ENCODE measurements at regions not wholly inside any gene's neighbourhood (a gene's known extent, or its start where the extent isn't known, plus 50 kb on each side); places are given as distances from the start of the nearest gene placed in this dataset.

DNA sequence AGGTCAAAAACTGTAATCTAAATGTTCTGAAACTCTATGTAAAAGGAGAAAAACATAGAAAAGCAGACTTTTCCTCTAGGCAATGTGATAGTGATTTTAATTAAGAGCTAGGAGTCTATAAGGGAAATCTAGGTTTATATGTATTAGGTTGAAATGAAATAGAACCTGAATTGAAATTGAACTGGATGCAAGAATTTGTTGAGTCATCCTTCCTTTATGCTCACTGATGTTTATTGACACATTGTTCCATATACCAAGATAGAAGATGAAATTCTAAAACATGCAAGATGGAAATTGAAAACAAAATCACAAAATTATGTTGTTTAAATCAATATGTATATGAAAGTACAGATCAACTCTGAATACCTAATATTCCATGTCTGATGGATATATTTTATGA lies 170.4 kb upstream of the FLRT2 start:
- Histone ChIP-seq H3K4me1 (ENCODE audit: low read length) (no peaks in the 10 kb centered on the region), H4K20me1 (ENCODE audit: insufficient read depth, low read depth, low read length) (no peaks in the 10 kb centered on the region), H3K27ac (ENCODE audit: low read length) (no peak overlapping the region), H3K36me3 (ENCODE audit: insufficient read depth, low read length) (no peaks in the 10 kb centered on the region), H3K27me3 (ENCODE audit: low read length) (no peaks in the 10 kb centered on the region), H3K9ac (ENCODE audit: low read length) (no peak overlapping the region), H2AFZ (ENCODE audit: low read length) (no peak overlapping the region), H3K79me2 (ENCODE audit: low read length) (no peaks in the 10 kb centered on the region), H3K4me3 (ENCODE audit: low read length) (no peak overlapping the region), H3K9me2 (replicated peaks; ENCODE audit: insufficient read depth, low read length) (no peaks in the 10 kb centered on the region; the same call in 1 of the 2 replicates), H3K9me3 (ENCODE audit: low read length) (peaks cover 39% of the 10 kb centered on the region), H3K4me2 (ENCODE audit: low read depth, low read length, poor library complexity, severe bottlenecking) (no peak overlapping the region)
- DNase-seq: no peak

DNA sequence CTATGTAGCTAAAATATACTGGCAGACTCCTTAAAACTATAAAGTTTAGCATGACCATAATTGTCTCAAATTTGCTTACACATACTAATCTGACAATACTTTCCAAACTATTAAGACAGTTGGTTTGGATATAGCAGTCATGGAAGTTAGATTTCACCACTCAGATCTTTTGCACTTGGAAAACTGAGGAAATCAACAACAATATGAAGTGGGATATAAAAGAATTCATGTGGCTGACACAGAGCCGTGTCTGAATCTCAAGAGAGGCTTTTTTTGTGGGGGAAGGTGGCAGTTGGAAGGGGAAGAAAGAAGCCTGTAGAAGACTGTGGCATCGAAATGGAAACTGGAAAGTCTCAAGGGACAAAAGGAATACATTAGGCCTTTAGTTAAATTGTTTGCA lies 166.6 kb upstream of the FLRT2 start:
- H3K27me3 ChIP-seq (ENCODE audit: low read length): no peaks in the 10 kb centered on the region
- no peak overlapping the region for H3K4me3 ChIP-seq (ENCODE audit: low read length)
- no peak overlapping the region for H3K27ac ChIP-seq (ENCODE audit: low read length)
- H3K9ac ChIP-seq (ENCODE audit: low read length): no peak overlapping the region
- H3K36me3 ChIP-seq (ENCODE audit: insufficient read depth, low read length): no peaks in the 10 kb centered on the region
- H3K9me2 ChIP-seq (replicated peaks; ENCODE audit: insufficient read depth, low read length): no peaks in the 10 kb centered on the region; the same call in 1 of the 2 replicates
- no peak for DNase-seq
- peaks cover 29% of the 10 kb centered on the region for H3K9me3 ChIP-seq (ENCODE audit: low read length)
- no peaks in the 10 kb centered on the region for H4K20me1 ChIP-seq (ENCODE audit: insufficient read depth, low read depth, low read length)
- H2AFZ ChIP-seq (ENCODE audit: low read length): no peak overlapping the region
- no peaks in the 10 kb centered on the region for H3K4me1 ChIP-seq (ENCODE audit: low read length)
- no peak overlapping the region for H3K4me2 ChIP-seq (ENCODE audit: low read depth, low read length, poor library complexity, severe bottlenecking)
- no peaks in the 10 kb centered on the region for H3K79me2 ChIP-seq (ENCODE audit: low read length)

GRCh38 chr14:85366226-85366625 lies 163.7 kb upstream of the FLRT2 start:
- no peak for DNase-seq
- Histone ChIP-seq H3K9me2 (replicated peaks; ENCODE audit: insufficient read depth, low read length) (no peaks in the 10 kb centered on the region; the same call in 1 of the 2 replicates), H3K27me3 (ENCODE audit: low read length) (no peaks in the 10 kb centered on the region), H3K9ac (ENCODE audit: low read length) (no peak overlapping the region), H3K4me1 (ENCODE audit: low read length) (no peaks in the 10 kb centered on the region), H3K36me3 (ENCODE audit: insufficient read depth, low read length) (no peaks in the 10 kb centered on the region), H3K4me3 (ENCODE audit: low read length) (no peak overlapping the region), H3K79me2 (ENCODE audit: low read length) (no peaks in the 10 kb centered on the region), H3K4me2 (ENCODE audit: low read depth, low read length, poor library complexity, severe bottlenecking) (no peak overlapping the region), H4K20me1 (ENCODE audit: insufficient read depth, low read depth, low read length) (no peaks in the 10 kb centered on the region), H3K27ac (ENCODE audit: low read length) (no peak overlapping the region), H2AFZ (ENCODE audit: low read length) (no peak overlapping the region), H3K9me3 (ENCODE audit: low read length) (peaks cover 17% of the 10 kb centered on the region)

- no peaks in the 10 kb centered on the region for H4K20me1 ChIP-seq (ENCODE audit: insufficient read depth, low read depth, low read length)
- no peak overlapping the region for H3K4me3 ChIP-seq (ENCODE audit: low read length)
These were observed 149.1 kb upstream of the FLRT2 start for GRCh38 chr14:85380881-85381280.

DNA sequence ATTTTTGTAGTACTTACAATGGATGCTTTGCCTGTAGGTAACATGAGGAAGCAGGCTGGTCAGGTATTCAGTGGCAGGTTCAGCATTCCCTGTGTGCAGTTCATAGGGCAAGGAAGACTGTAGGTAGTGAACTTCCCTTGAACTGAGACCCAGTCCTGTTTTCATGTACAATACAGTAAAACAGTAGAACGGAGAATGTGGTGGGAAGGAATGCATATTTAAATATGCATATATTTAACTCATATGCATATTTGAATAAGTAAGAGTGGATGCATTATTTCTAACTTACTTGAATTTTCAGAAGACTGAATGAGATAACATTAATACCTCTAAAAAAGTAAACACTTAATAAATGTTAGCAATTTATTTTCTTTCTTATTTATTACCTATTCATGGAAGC lies 147.6 kb upstream of the FLRT2 start:
- Histone ChIP-seq H3K9me2 (replicated peaks; ENCODE audit: insufficient read depth, low read length) (no peaks in the 10 kb centered on the region), H2AFZ (ENCODE audit: low read length) (no peak overlapping the region), H3K4me2 (ENCODE audit: low read depth, low read length, poor library complexity, severe bottlenecking) (no peak overlapping the region), H3K27ac (ENCODE audit: low read length) (no peak overlapping the region), H3K27me3 (ENCODE audit: low read length) (no peaks in the 10 kb centered on the region), H3K79me2 (ENCODE audit: low read length) (no peaks in the 10 kb centered on the region), H4K20me1 (ENCODE audit: insufficient read depth, low read depth, low read length) (no peaks in the 10 kb centered on the region), H3K9me3 (ENCODE audit: low read length) (peaks cover 21% of the 10 kb centered on the region), H3K4me1 (ENCODE audit: low read length) (no peaks in the 10 kb centered on the region), H3K36me3 (ENCODE audit: insufficient read depth, low read length) (no peaks in the 10 kb centered on the region), H3K4me3 (ENCODE audit: low read length) (no peak overlapping the region), H3K9ac (ENCODE audit: low read length) (no peak overlapping the region)
- no peak for DNase-seq

More at GRCh38 chr14:85380881-85381280, 149.1 kb upstream of the FLRT2 start:
- no peaks in the 10 kb centered on the region for H3K36me3 ChIP-seq (ENCODE audit: insufficient read depth, low read length)
- no peak overlapping the region for H3K9ac ChIP-seq (ENCODE audit: low read length)
- no peak overlapping the region for H2AFZ ChIP-seq (ENCODE audit: low read length)
- no peak overlapping the region for H3K4me2 ChIP-seq (ENCODE audit: low read depth, low read length, poor library complexity, severe bottlenecking)
- no peaks in the 10 kb centered on the region for H3K9me2 ChIP-seq (replicated peaks; ENCODE audit: insufficient read depth, low read length)
- H3K79me2 ChIP-seq (ENCODE audit: low read length): no peaks in the 10 kb centered on the region
- H3K4me1 ChIP-seq (ENCODE audit: low read length): no peaks in the 10 kb centered on the region
- no peak overlapping the region for H3K27ac ChIP-seq (ENCODE audit: low read length)
- no peaks in the 10 kb centered on the region for H3K27me3 ChIP-seq (ENCODE audit: low read length)
- peaks cover 21% of the 10 kb centered on the region for H3K9me3 ChIP-seq (ENCODE audit: low read length)
- DNase-seq: no peak

- H3K4me1 ChIP-seq (ENCODE audit: low read length): no peaks in the 10 kb centered on the region
- no peaks in the 10 kb centered on the region for H3K27me3 ChIP-seq (ENCODE audit: low read length)
- H3K36me3 ChIP-seq (ENCODE audit: insufficient read depth, low read length): no peaks in the 10 kb centered on the region
These were observed 142.8 kb upstream of the FLRT2 start for GRCh38 chr14:85387181-85387580.

GRCh38 chr14:85390236-85390635 lies 139.7 kb upstream of the FLRT2 start:
- Histone ChIP-seq H3K9me3 (ENCODE audit: low read length) (peaks cover 10% of the 10 kb centered on the region), H2AFZ (ENCODE audit: low read length) (no peak overlapping the region), H3K9me2 (replicated peaks; ENCODE audit: insufficient read depth, low read length) (no peaks in the 10 kb centered on the region), H3K79me2 (ENCODE audit: low read length) (no peaks in the 10 kb centered on the region), H3K36me3 (ENCODE audit: insufficient read depth, low read length) (no peaks in the 10 kb centered on the region), H3K4me1 (ENCODE audit: low read length) (no peaks in the 10 kb centered on the region), H3K27ac (ENCODE audit: low read length) (no peak overlapping the region), H3K4me2 (ENCODE audit: low read depth, low read length, poor library complexity, severe bottlenecking) (no peak overlapping the region), H3K9ac (ENCODE audit: low read length) (no peak overlapping the region), H3K27me3 (ENCODE audit: low read length) (no peaks in the 10 kb centered on the region), H3K4me3 (ENCODE audit: low read length) (no peak overlapping the region), H4K20me1 (ENCODE audit: insufficient read depth, low read depth, low read length) (no peaks in the 10 kb centered on the region)
- DNase-seq: no peak

More at GRCh38 chr14:85387181-85387580, 142.8 kb upstream of the FLRT2 start:
- DNase-seq: no peak
- Histone ChIP-seq H3K9ac (ENCODE audit: low read length) (no peak overlapping the region), H3K9me2 (replicated peaks; ENCODE audit: insufficient read depth, low read length) (no peaks in the 10 kb centered on the region), H3K79me2 (ENCODE audit: low read length) (no peaks in the 10 kb centered on the region), H3K4me2 (ENCODE audit: low read depth, low read length, poor library complexity, severe bottlenecking) (no peak overlapping the region), H3K9me3 (ENCODE audit: low read length) (peaks cover 1% of the 10 kb centered on the region; the same call in 1 of the 2 replicates), H3K4me3 (ENCODE audit: low read length) (no peak overlapping the region), H2AFZ (ENCODE audit: low read length) (no peak overlapping the region), H4K20me1 (ENCODE audit: insufficient read depth, low read depth, low read length) (no peaks in the 10 kb centered on the region), H3K27ac (ENCODE audit: low read length) (no peak overlapping the region)

DNA sequence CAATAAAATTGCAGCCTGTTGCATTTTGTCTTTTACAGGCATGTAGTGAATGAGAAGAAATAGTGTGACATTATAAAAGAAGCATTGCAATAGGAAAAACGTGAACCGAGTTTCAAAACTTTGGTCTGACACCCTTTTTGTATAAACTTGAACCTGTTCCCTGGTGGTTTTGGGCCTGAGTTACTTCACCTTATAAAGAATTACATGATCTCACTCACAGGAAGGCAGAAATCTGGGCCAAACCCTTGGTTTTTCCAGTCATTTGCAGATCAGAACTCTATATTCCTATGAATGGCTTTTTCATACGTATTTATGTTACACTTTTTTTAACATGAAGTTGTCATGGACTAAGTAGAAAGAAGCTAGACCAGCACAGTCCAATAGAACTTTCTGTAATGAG lies 138.5 kb upstream of the FLRT2 start:
- Histone ChIP-seq H3K4me3 (ENCODE audit: low read length) (no peak overlapping the region), H3K36me3 (ENCODE audit: insufficient read depth, low read length) (no peaks in the 10 kb centered on the region), H3K27me3 (ENCODE audit: low read length) (no peaks in the 10 kb centered on the region), H3K27ac (ENCODE audit: low read length) (no peak overlapping the region), H2AFZ (ENCODE audit: low read length) (no peak overlapping the region), H3K9me3 (ENCODE audit: low read length) (peaks cover 19% of the 10 kb centered on the region), H3K9me2 (replicated peaks; ENCODE audit: insufficient read depth, low read length) (no peaks in the 10 kb centered on the region), H3K9ac (ENCODE audit: low read length) (no peak overlapping the region), H3K4me2 (ENCODE audit: low read depth, low read length, poor library complexity, severe bottlenecking) (no peak overlapping the region), H4K20me1 (ENCODE audit: insufficient read depth, low read depth, low read length) (no peaks in the 10 kb centered on the region), H3K4me1 (ENCODE audit: low read length) (no peaks in the 10 kb centered on the region), H3K79me2 (ENCODE audit: low read length) (no peaks in the 10 kb centered on the region)
- DNase-seq: no peak

DNA sequence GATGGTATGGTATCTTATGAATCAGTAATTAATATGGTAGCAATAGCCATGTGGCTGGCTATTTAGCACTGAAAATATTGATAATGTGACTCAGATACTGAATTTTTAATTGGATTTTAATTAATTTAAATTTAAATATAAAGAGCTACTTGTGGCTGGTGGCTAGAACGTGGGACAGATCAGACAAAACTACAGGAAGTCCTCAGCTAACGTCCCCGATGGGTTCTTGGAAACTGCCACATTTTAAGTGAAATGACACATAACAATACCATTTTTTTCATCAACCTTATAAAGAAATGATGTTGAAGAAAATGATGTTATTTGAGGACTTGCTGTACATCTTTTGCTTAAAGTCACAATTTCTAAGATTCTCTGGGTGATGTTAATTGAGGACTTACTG lies 138.1 kb upstream of the FLRT2 start:
- Histone ChIP-seq H3K9me3 (ENCODE audit: low read length) (peaks cover 19% of the 10 kb centered on the region), H3K9me2 (replicated peaks; ENCODE audit: insufficient read depth, low read length) (no peaks in the 10 kb centered on the region), H3K27ac (ENCODE audit: low read length) (no peak overlapping the region), H4K20me1 (ENCODE audit: insufficient read depth, low read depth, low read length) (no peaks in the 10 kb centered on the region), H3K4me2 (ENCODE audit: low read depth, low read length, poor library complexity, severe bottlenecking) (no peak overlapping the region), H3K4me3 (ENCODE audit: low read length) (no peak overlapping the region), H3K36me3 (ENCODE audit: insufficient read depth, low read length) (no peaks in the 10 kb centered on the region), H3K79me2 (ENCODE audit: low read length) (no peaks in the 10 kb centered on the region), H3K9ac (ENCODE audit: low read length) (no peak overlapping the region), H3K27me3 (ENCODE audit: low read length) (no peaks in the 10 kb centered on the region), H2AFZ (ENCODE audit: low read length) (no peak overlapping the region), H3K4me1 (ENCODE audit: low read length) (no peaks in the 10 kb centered on the region)
- DNase-seq: no peak
